ENCODE measurements at regions not wholly inside any gene's neighbourhood (a gene's known extent, or its start where the extent isn't known, plus 50 kb on each side); places are given as distances from the start of the nearest gene placed in this dataset.

- no peaks in the 10 kb centered on the region for H3K36me3 ChIP-seq (ENCODE audit: insufficient read depth, low read length)
- H3K4me1 ChIP-seq (ENCODE audit: insufficient read depth, low read length): no peaks in the 10 kb centered on the region
- no peak overlapping the region for H3K4me3 ChIP-seq (ENCODE audit: low read length)
- H3K27me3 ChIP-seq (ENCODE audit: insufficient read depth, low read length): no peaks in the 10 kb centered on the region
- no peaks in the 10 kb centered on the region for H3K9me3 ChIP-seq (ENCODE audit: low read length)
- no peak overlapping the region for H2AFZ ChIP-seq (ENCODE audit: low read depth, low read length)
Measured at GRCh38 chr20:50459124-50459918, 50.9 kb upstream of the PTPN1 start.

- no peaks in the 10 kb centered on the region for H3K9me3 ChIP-seq (ENCODE audit: low read length)
- H2AFZ ChIP-seq (ENCODE audit: low read depth, low read length): no peak overlapping the region
- H3K27me3 ChIP-seq (ENCODE audit: insufficient read depth, low read length): no peaks in the 10 kb centered on the region
- no peaks in the 10 kb centered on the region for H3K4me1 ChIP-seq (ENCODE audit: insufficient read depth, low read length)
- no peak overlapping the region for H3K4me3 ChIP-seq (ENCODE audit: low read length)
- no peaks in the 10 kb centered on the region for H3K36me3 ChIP-seq (ENCODE audit: insufficient read depth, low read length)
Measured at GRCh38 chr20:50460115-50460607, 50.0 kb upstream of the PTPN1 start.

Measured in neuron (in vitro differentiated cells).